GM19455 (cell line): ENCODE measurements at regions not wholly inside any gene's neighbourhood (a gene's known extent, or its start where the extent isn't known, plus 50 kb on each side); places are given as distances from the start of the nearest gene placed in this dataset.

ENCODE experiments used
- ATAC-seq: cut with Tn5 transposase; IDR thresholded peaks from one replicate; pipeline ENCODE4 v1.9.1; 2021; ENCODE audit not compliant: unreplicated experiment

DNA sequence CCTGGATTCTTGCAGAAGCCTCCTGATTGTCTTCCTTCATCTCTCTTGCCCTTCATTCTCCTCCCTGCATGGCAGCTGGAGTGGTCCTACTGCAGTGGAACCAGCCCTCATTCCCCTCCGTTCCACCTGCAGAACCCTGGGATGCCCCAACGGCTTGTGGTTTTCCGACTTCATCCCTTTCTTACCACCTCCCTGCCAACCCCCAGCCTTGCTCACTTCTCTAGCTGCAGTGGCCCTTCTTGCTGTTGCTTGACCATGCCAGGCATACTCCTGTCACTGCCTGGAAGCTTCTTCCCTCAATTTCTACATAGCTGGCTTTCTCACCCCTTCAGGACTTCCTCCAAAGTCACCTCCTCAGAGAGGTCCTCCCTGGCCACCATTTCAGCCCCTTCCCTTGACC is 123.3 kb downstream of the BEGAIN start:
- no peak for ATAC-seq

DNA sequence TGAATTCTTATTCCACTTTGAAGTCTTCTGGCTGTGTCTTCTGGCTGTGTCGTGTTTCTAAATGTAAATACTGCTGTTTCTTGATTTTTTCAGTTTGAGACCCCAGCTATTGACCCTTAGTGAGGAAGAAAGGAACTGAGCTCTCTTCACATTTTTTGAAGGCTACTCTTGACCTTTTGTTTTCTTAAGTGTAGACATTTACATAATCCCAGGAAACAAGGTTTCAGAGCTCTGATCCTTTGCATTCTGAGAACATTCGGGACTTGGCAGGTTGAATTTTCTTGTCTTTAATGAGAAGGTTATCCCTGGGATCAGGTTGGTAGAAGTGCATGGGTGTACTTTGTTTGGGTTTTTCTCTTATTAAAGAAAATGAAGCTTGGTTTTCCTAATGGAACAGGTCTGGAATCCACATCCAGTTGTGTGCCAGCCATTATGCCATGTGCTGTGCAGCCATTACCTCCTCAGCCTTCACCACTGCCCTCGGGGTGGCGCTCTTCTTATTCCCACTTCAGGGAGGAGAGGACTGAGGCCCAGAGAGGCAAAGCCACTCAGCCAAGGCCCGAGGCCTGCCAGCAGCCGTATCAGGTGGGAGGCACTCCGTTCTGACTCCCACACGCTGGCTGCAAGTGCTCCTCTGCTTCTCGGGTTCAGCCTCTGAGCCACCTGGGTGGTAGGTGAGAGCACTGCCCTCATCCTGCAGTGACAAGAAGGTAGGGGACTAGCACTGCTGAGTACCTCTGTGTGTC is 120.9 kb downstream of the BEGAIN start:
- no peak for ATAC-seq

DNA sequence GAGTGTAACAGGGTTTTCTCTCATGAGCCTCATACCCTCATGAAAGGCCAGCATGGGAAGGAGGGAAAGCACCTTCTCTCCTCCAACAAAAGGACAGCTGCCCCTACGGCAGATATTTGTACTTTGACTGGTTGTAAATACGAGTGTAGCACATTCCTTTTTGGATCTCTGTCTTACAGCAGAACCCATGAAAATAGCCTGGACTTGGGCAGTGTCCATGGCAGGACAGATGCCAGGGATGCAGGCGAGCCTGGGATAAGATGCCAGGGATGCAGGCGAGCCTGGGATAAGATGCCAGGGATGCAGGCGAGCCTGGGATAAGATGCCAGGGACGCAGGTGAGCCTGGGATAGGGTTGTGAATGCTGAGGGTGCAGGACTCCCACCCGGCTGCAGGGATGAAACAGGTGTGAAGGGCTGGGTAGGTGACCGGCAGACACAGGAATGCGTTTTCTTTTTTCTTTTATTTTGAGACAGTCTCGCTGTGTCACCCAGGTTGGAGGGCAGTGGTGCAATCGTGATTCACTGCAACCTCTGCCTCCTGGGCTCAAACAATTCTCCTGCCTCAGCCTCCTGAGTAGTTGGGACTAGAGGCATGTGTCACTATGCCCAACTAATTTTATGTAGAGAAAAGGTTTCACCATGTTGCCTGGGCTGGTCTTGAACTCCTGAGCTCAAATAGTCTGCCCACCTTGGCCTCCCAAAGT is 120.0 kb downstream of the BEGAIN start:
- no peak for ATAC-seq

DNA sequence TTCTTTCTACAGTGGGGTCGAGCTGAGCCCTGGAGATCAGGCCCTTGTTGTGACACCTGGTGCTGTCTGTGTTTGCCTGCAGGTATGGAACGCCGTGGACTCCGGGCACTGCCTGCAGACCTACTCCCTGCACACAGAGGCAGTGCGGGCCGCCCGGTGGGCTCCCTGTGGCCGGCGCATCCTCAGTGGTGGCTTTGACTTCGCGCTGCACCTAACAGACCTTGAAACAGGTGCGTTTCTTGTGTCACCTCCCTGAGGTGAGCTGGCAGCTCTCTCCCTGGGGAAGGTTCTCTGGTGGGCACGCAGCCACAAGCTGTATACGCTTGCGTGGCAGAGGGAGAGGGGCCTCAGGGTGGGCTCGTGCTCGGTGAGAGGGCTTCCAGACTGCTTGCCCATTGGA is 119.3 kb downstream of the BEGAIN start:
- no peak for ATAC-seq

DNA sequence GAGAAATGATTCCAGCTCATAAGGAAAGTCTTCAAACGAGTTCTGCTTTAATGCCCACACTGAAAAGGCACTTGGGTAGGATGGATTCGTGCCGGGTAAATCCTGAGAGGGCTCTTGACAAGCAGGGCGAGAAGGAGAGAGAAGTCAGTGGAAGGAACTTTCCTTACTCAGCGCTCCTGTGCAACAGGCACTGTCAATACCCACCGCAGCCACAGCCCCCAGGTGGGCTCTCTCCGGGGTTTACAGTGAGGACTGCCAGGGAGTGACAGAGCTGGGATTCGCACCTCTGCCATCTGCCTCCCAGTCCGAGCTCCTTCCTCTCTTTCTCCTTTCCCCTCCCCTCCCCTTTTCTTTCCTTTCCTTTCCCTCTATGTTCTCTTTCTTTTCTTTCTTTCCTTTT is 118.7 kb downstream of the BEGAIN start:
- no peak for ATAC-seq

DNA sequence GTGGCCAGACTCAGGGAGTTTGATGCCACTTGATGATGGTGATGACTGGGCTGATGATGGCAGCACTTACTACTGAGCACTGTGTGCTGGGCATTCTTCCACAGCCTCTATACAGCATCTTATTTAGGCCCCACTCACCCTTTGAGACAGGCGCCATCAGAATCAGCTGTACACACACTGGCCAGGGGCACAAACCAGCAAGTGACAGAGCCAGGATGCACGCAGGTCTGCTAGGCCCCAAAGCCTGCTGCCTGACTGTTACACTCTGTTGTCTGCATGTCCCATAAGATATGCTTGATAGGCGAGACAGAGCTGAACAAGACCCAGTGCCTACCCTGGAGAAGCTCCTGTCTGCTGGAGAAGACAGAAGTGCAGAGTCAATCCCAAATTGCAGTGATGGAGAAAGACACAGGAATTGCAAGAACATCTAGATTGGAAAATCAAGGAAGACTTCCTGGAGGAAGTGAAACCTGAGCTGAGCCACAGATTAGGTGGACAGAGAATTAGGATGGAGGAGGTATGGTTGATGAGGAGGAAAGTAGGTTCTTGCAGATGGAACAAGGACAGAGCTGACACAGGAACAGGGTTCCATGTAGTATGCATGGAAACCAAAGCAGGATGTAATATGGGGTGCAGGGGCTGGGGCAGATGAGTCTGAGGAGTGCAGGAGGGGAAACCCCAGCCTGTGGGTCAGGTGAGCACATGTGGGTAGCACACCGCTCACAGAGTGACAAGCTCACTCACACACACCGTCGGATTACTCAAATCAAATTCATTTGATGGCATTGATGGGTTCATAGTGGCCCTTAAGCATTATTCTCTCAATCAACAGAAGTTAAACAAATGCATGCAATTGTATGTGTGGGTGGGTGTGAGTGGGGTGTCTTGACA is 117.3 kb downstream of the BEGAIN start:
- no peak for ATAC-seq

DNA sequence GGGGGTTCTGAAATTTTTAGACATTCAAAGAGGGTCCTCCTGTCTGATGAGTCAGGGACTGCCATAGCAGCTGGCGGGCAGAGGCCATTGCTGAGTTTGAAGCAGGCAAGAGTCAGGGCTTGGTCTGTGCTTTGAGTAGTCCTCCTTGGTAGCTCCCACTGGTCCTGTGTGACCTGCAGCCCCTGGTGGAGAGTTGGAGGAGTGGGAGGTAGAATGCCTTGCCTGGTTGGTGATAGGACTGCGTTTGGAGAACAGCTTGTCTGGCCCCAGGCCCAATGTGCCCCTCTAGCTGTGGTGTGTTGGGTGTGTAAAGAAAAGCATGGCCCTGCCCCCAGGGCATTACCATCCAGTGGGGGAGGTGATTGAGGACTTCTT is 116.7 kb downstream of the BEGAIN start:
- ATAC-seq: no peak

DNA sequence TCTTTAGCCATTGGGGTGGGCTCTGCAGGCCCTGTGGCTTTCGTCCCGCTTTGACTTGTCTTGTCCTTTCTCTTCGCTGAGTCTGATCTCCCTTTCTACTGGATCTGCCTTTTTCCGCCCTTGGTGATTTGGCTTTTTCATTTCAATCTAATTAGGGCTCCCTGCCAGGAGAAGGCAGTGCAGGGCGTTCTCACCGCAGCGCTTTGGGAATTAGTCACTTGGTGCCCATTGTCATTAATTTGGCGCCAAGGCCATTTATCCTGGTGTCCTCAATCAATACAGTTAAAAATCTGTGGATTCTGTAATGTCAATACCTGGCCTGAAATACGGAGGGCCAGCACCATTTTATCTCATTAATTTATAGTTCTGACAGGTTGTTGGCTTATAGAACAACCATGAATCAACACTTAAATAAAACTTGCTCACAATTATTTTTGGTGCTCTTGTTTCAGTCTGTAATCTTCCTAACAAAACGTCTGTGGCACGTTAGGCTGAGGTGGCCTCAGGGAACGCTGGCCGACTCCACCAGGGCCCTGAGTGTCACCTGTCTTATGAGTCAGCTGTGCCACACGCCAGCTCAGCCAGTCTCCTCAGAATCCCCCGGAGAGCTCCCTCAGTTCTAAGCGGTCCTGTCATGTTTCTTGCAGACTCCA is 115.7 kb downstream of the BEGAIN start:
- no peak for ATAC-seq

DNA sequence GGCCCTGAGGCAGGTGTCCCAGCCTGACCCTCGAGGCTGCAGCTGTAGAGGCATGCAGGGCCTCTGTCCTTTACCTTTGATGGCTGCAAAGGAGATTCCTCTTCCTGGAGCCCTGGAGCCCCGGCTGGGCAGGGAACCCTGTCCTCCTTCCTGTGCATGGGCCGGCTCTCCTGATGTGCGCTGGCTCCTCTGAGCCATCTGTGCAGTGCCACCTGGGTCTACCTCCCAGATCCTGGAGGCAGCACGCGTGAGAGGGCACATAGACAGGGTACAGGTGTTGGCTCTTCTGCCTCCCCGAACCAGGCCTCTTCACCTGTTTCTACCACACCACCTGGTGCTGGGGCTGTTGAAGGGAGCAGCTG is 115.1 kb downstream of the BEGAIN start:
- ATAC-seq: no peak

DNA sequence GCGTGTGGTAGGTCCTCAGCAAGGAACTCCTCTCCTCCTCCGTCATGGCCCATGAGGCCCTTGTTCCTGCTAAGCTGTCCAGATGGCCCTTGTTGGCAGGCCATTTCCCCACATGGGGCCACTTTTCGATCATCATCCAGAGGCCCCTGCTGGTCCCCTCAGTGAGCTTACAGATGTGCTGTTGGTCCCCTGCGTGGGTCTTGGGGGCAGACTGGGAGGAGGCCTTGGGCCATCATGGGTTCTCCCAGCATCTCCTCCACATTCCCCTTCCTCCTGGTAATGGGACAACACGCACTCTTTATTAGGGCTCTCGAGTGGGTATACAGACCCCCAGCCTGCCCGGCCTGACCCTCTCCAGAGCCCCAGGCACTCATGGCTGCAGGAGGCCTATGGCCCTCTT is 114.7 kb downstream of the BEGAIN start:
- no peak for ATAC-seq

DNA sequence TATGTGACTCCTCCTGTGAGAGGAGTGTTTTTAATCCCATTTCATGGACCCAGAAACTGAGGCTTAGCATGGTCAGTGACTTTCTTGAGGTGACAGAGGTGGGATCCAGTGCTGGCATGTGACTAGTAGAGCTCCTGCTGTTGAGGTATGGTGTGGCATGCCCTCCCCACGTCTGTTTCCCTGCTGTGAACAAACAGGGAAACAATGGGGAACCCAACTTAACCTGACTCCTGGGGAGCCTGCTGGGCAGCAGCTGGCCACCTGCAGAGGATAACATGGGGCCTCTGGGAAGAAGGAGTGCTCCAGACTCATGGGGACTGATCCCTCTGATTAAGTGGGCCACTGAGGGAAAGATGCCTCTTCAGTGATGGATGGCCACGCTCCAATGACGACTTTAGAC is 114.0 kb downstream of the BEGAIN start:
- no peak for ATAC-seq

DNA sequence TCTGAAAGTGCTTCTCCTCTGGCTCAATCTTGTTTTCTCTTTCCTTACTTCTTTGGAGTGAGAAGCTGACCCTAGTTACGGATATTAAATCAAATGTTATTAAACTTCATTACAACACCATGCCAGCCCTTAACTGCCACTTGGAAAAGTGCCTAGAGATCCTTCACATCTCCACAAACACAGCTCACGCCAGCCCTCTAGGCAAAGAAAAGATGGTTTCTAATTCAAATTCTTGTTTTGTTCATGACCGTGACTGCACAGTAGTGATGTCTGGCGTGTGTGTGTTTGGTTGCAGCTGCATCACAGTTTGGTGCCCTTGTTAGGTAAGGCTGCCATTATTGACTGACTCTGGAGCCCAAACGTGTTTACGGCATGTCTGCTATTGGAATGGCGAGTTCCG is 113.0 kb downstream of the BEGAIN start:
- no peak for ATAC-seq

DNA sequence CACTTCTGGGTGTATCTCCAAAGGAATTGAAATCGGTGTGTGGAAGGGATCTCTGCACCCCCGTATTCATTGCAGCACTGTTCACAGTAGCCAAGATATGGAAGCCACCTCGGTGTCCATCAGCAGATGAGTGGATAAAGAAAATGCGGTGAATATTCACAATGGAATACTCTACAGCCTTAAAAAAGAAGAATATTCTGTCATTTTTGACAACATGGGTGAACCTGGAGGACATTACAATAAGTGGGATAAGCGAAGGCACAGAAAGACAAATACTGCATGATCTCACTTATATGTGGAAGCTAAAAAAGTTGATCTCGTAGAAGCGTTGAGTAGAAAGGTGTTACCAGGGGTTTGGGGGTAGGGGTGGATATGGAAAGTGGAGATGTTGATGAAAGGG is 111.9 kb downstream of the BEGAIN start:
- ATAC-seq: no peak

DNA sequence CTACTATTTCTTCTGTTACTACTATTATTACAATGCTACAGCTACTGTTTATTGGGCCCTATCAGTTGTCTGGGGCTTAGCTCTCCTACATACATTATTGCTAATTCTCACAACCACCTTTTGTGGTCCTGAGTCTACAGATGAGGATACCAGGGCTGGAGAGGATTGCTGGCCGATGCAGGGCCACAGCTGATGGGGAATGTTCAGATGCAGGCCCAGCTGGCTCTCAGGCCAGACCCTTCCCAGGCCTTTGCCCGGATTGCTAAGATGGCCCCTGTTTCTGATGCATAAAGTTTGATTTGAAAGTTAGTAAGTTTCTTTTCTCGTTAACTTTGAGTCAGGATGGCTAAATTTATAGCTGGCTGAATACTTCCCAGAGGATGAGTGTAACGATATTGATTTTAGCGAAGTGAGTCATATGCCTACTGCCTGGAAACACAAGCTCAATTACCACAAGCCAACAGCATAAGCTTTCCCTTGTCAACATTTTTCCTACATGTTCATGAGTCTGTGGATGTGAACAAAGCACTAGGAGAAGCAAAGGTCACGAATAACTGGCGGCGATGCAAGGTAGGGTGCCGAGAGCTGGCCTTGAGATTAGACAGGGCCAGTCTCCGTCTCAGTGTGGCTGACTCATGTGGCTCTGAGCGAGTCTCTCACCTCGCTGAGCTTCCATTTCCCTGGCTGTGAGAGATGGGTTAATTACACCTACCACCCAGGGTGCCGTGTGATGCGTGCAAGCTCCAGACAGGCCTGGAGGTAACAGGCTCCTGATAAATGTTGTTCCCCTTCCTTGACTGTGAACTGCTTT is 111.0 kb downstream of the BEGAIN start:
- ATAC-seq: no peak

DNA sequence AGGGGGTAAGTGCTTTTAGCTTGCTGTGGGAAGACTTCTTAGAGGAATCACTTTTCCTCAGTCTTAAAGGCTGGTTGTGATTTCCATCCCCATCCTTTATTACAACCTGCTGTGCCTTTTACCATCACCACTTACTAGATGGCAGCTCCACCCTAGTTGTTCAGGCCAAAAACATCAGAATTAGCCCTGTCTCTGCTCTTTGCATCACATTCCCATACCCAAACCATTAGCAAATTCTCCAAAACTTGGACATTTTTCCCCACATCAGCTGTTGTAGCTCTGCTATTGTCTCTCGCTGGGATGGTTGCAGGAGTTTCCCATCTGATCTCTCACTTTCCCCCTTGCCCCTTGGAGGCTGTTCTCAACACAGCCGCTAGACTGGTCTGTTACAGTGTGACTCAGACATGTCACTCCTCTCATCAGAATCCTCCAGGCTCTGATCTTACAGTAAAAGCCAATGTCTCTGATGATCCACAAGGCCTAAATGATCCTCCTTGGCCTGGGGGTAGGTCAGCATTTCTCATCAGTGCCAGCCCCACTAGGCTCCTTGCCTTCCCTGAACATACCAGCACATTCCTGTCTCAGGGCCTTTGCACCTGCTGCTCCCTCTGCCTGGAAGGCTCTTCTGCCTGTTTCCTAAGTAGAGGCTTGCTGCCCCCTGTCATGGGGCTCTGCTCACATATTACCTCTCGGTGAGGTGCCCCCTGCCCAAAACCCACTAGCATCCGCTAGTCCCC is 102.5 kb downstream of the BEGAIN start:
- ATAC-seq: no peak

DNA sequence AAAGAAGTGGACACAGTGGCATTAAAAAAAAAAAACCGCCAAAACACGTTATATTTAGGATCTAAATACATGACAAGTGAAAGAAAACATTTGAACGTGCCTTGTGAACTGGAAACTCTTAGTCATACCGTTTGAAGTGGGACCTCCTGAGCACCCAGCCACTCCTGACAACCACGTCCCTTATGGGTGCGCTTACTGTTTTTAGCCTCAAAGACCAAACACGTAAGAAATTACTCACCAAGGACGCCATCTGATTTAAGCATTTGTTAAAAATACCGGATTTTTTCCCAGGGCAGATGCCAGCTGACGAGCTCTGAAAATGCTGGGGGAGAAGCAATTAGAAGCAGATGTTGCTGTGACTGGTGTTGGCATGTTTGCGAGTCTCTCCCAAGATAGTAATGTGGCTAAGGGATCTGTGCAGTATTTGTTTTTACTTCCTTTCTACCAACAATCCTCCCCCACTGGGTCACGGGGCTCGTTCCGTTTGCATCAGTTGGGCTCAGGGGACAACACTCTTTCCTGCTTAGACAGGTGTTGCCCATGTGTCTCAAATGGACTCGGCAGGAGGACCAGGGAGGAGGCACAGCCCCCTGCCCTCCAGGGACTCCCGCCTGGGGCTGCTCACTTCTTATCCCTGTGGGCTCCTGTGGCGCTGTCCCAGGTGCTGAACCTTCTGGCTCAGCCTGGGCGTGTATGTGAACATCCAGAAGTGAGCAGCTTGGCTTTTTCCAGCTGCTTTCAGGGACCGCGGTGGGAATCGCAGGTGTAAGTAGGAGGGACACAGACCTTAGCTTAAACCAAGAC is 101.0 kb downstream of the BEGAIN start:
- peak; percentile 56 for ATAC-seq
